BJ (cell line): ENCODE measurements at regions not wholly inside any gene's neighbourhood (a gene's known extent, or its start where the extent isn't known, plus 50 kb on each side); places are given as distances from the start of the nearest gene placed in this dataset.

Experiments
- CTCF ChIA-PET: fragments of 350-600 bp; formaldehyde crosslinking; extraction: SDS; loops from one replicate; lab custom pipeline; 2021; ENCODE audit warnings: antibody characterized with exemption, inconsistent platforms; lab: Yijun Ruan, JAX
- POLR2A ChIA-PET: fragments of 300-600 bp; sonication (Branson Sonifier 250); formaldehyde crosslinking; extraction: SDS; loops from one replicate; lab custom pipeline; 2021; ENCODE audit warnings: antibody characterized with exemption; lab: Charles Lee
- DNase-seq: peaks from one replicate; pipeline ENCODE4 v3.0.0-alpha.2; 2011; ENCODE audit warnings: low read depth
- H3K27me3 ChIP-seq: 2 replicates; pipeline ENCODE4 v1.6.0; 2011; ENCODE audit warnings: low read length; ENCODE audit not compliant: control insufficient read depth, insufficient read depth
- H3K36me3 ChIP-seq: 2 replicates; pipeline ENCODE4 v1.5.1; 2011; ENCODE audit warnings: low read length; ENCODE audit not compliant: control insufficient read depth, insufficient read depth
- H3K4me3 ChIP-seq: 2 replicates; pipeline ENCODE4 v1.5.1; 2011; ENCODE audit warnings: low read depth, mild to moderate bottlenecking, control low read depth, low read length
- TF ChIP-seq, protein P1 (sequence below): IDR thresholded peaks from 2 replicates; pipeline ENCODE4 v1.5.1; 2011; ENCODE audit warnings: low read depth, mild to moderate bottlenecking, control low read depth, inconsistent platforms, low read length, moderate library complexity; ENCODE audit not compliant: insufficient read depth

GRCh38 chr2:8389431-8390108 is 292.3 kb upstream of the ID2 start:
- ChIA-PET CTCF (no interaction called here), POLR2A (no interaction called here)
- DNase-seq, result no peak
- TF ChIP-seq, protein P1, sequence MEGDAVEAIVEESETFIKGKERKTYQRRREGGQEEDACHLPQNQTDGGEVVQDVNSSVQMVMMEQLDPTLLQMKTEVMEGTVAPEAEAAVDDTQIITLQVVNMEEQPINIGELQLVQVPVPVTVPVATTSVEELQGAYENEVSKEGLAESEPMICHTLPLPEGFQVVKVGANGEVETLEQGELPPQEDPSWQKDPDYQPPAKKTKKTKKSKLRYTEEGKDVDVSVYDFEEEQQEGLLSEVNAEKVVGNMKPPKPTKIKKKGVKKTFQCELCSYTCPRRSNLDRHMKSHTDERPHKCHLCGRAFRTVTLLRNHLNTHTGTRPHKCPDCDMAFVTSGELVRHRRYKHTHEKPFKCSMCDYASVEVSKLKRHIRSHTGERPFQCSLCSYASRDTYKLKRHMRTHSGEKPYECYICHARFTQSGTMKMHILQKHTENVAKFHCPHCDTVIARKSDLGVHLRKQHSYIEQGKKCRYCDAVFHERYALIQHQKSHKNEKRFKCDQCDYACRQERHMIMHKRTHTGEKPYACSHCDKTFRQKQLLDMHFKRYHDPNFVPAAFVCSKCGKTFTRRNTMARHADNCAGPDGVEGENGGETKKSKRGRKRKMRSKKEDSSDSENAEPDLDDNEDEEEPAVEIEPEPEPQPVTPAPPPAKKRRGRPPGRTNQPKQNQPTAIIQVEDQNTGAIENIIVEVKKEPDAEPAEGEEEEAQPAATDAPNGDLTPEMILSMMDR, result no peak
- no peaks in the 10 kb centered on the region for H3K27me3 ChIP-seq
- no peak overlapping the region for H3K4me3 ChIP-seq
- H3K36me3 ChIP-seq, result no peaks in the 10 kb centered on the region

DNA sequence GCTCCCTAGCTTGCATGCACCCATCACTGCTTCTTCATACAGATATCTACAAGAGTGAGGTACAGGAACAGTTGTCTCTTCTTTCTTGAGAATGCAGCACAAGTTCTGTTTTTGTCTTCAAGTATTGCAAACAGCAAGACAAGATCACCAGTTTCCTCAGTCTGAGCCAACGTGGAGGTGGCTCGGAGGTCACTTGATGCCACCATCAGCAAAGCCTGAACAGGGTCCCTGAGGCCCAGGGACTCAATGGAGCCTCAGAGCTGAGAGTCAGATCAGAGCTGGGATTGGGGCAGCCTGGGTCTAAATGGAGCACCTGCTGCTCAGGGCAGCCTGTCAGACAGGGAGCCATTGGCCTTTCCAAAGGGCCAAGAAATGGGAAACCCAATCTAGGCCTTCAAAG is 290.7 kb upstream of the ID2 start:
- no peak for DNase-seq
- H3K27me3 ChIP-seq, result no peaks in the 10 kb centered on the region
- ChIA-PET POLR2A (no interaction called here), CTCF (interaction anchor here (0.7 to 1.1 kb wide), 2 partner anchors 11 to 18 kb away, joined by 3 read pairs; no protein-coding TSS in a partner anchor)
- TF ChIP-seq, protein P1, result no peak
- H3K36me3 ChIP-seq, result no peaks in the 10 kb centered on the region
- H3K4me3 ChIP-seq, result no peak overlapping the region

- DNase-seq, result no peak
- H3K4me3 ChIP-seq, result no peak overlapping the region
- CTCF ChIA-PET, result interaction anchor here (0.7 to 1.1 kb wide), 2 partner anchors 11 to 18 kb away, joined by 3 read pairs; no protein-coding TSS in a partner anchor
- H3K36me3 ChIP-seq, result no peaks in the 10 kb centered on the region
- TF ChIP-seq, protein P1, result no peak
- H3K27me3 ChIP-seq, result no peaks in the 10 kb centered on the region
- POLR2A ChIA-PET, result no interaction called here
Observed at GRCh38 chr2:8391584-8391983, 290.3 kb upstream of the ID2 start.

GRCh38 chr2:8392098-8392866 is 289.6 kb upstream of the ID2 start:
- ChIA-PET POLR2A (no interaction called here), CTCF (interaction anchor here (1.1 kb wide), 1 partner anchor 17 kb away, joined by 3 read pairs; no protein-coding TSS in a partner anchor)

DNA sequence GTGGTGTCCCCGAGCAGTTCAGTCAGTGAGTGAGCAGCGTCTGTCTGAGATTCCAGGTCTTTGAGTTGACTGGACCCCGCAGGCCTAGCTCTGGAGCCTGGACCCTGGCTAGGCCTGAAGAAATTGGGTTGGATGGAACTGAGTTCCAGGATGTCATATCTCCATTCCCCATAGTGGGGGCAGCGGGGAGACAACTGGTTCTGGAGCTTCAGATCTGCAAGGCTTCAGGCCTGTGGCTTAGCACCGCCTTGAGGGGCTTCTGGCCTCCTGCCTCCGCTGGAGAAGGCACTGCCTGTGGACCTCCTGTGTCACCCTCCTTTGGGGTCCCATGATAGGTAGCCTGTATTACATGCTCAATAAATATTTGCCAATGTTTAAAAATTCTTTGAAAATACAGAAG is 288.4 kb upstream of the ID2 start:
- ChIA-PET POLR2A (no interaction called here), CTCF (no interaction called here)
- TF ChIP-seq, protein P1, result no peak
- no peaks in the 10 kb centered on the region for H3K27me3 ChIP-seq
- DNase-seq, result no peak
- no peak overlapping the region for H3K4me3 ChIP-seq
- no peaks in the 10 kb centered on the region for H3K36me3 ChIP-seq

More at GRCh38 chr2:8392098-8392866, 289.6 kb upstream of the ID2 start:
- TF ChIP-seq, protein P1, result no peak
- no peak overlapping the region for H3K4me3 ChIP-seq
- no peaks in the 10 kb centered on the region for H3K36me3 ChIP-seq
- H3K27me3 ChIP-seq, result no peaks in the 10 kb centered on the region
- DNase-seq, result no peak
